Suprapubic skin (tissue), 3 donors: ENCODE measurements at regions not wholly inside any gene's neighbourhood (a gene's known extent, or its start where the extent isn't known, plus 50 kb on each side); places are given as distances from the start of the nearest gene placed in this dataset.

Experiments used
- POLR2A ChIP-seq, 2 donors: fragments of 450-650 bp; IDR thresholded peaks; one replicate each; pipeline ENCODE4 v1.6.1; 2017; ENCODE audit warnings: antibody characterized with exemption in 2 of 2, mild to moderate bottlenecking in 2 of 2, moderate library complexity in 2 of 2
- TF ChIP-seq, protein P1 (sequence below), 2 donors: fragments of 200-600 bp in 1 of 2; fragments of 450-650 bp in 1 of 2; sonication (generic) in 1 of 2; IDR thresholded peaks; one replicate each; pipeline ENCODE4 v1.5.1; 2016 to 2019; ENCODE audit warnings: antibody characterized with exemption in 2 of 2, mild to moderate bottlenecking in 1 of 2, moderate library complexity in 1 of 2

DNA sequence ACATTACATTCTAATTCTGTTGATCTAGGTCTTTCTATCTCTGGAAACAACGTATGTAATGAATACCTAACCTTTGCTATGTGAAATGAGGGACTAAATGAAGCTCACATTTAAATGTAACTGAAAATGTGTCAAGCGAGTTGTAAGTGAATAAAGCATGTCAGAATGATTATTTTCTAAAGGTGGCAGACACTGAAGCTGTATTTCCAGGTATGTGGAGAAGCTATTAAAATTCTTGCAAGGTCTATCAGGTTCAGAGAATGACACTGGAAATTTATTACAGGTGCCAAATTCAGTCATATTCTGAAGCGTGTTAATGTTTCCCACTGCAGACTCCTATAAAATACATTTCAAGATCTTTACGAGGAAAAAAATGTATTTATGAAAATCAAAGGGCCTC lies 641.4 kb downstream of the RPS29 start:
- TF ChIP-seq, protein P1, sequence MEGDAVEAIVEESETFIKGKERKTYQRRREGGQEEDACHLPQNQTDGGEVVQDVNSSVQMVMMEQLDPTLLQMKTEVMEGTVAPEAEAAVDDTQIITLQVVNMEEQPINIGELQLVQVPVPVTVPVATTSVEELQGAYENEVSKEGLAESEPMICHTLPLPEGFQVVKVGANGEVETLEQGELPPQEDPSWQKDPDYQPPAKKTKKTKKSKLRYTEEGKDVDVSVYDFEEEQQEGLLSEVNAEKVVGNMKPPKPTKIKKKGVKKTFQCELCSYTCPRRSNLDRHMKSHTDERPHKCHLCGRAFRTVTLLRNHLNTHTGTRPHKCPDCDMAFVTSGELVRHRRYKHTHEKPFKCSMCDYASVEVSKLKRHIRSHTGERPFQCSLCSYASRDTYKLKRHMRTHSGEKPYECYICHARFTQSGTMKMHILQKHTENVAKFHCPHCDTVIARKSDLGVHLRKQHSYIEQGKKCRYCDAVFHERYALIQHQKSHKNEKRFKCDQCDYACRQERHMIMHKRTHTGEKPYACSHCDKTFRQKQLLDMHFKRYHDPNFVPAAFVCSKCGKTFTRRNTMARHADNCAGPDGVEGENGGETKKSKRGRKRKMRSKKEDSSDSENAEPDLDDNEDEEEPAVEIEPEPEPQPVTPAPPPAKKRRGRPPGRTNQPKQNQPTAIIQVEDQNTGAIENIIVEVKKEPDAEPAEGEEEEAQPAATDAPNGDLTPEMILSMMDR (IDR thresholded peaks at IDR 0.05) = no peak
- TF ChIP-seq POLR2A (IDR thresholded peaks at IDR 0.05) = no peak
